ENCODE measurements at regions not wholly inside any gene's neighbourhood (a gene's known extent, or its start where the extent isn't known, plus 50 kb on each side); places are given as distances from the start of the nearest gene placed in this dataset.

- H3K36me3 ChIP-seq: no peaks in the 10 kb centered on the region
- no peaks in the 10 kb centered on the region for H3K27me3 ChIP-seq
- TF ChIP-seq, protein P1, sequence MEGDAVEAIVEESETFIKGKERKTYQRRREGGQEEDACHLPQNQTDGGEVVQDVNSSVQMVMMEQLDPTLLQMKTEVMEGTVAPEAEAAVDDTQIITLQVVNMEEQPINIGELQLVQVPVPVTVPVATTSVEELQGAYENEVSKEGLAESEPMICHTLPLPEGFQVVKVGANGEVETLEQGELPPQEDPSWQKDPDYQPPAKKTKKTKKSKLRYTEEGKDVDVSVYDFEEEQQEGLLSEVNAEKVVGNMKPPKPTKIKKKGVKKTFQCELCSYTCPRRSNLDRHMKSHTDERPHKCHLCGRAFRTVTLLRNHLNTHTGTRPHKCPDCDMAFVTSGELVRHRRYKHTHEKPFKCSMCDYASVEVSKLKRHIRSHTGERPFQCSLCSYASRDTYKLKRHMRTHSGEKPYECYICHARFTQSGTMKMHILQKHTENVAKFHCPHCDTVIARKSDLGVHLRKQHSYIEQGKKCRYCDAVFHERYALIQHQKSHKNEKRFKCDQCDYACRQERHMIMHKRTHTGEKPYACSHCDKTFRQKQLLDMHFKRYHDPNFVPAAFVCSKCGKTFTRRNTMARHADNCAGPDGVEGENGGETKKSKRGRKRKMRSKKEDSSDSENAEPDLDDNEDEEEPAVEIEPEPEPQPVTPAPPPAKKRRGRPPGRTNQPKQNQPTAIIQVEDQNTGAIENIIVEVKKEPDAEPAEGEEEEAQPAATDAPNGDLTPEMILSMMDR (IDR thresholded peaks at IDR 0.05): no peak
- H3K4me1 ChIP-seq (ENCODE audit: control insufficient read depth in 1 of 2, insufficient read depth in 1 of 2, low read depth in 1 of 2, low read length in 1 of 2): no peaks in the 10 kb centered on the region
- H3K27ac ChIP-seq: no peak overlapping the region
- no peak overlapping the region for H3K4me3 ChIP-seq (ENCODE audit: low read depth in 1 of 2, low read length in 1 of 2)
- no peaks in the 10 kb centered on the region for H3K9me3 ChIP-seq
These were observed 509.6 kb upstream of the USP15 start for GRCh38 chr12:61750604-61751003.

DNA sequence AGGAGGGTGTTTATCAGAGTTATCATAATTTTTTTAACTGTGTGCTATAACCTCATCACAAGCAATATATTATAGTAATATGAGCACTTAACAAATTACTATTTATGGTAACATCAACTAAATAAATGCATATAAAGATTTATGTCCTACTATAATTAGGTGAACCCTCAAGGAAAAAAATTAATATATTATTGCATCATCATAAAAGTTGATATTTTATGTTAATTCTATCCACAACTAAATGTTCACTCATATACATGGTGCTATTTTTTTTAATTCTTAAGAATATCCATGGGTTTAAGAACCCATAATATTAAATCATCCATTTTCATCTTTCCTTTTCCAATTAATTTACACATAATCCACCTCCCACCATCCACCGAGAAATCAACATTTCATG is 506.0 kb upstream of the USP15 start:
- H3K4me3 ChIP-seq (ENCODE audit: low read depth in 1 of 2, low read length in 1 of 2): no peak overlapping the region
- TF ChIP-seq, protein P1 (IDR thresholded peaks at IDR 0.05): no peak

GRCh38 chr12:61757831-61758505 is 502.2 kb upstream of the USP15 start:
- Histone ChIP-seq H3K4me1 (ENCODE audit: control insufficient read depth in 1 of 2, insufficient read depth in 1 of 2, low read depth in 1 of 2, low read length in 1 of 2) (no peaks in the 10 kb centered on the region), H3K27me3 (no peaks in the 10 kb centered on the region), H3K36me3 (no peaks in the 10 kb centered on the region), H3K9me3 (no peaks in the 10 kb centered on the region), H3K4me3 (ENCODE audit: low read depth in 1 of 2, low read length in 1 of 2) (no peak overlapping the region), H3K27ac (no peak overlapping the region)
- TF ChIP-seq, protein P1 (IDR thresholded peaks at IDR 0.05): no peak

More for the DNA sequence above, 506.0 kb upstream of the USP15 start:
- Histone ChIP-seq H3K27me3 (no peaks in the 10 kb centered on the region), H3K27ac (no peak overlapping the region), H3K9me3 (no peaks in the 10 kb centered on the region), H3K4me1 (ENCODE audit: control insufficient read depth in 1 of 2, insufficient read depth in 1 of 2, low read depth in 1 of 2, low read length in 1 of 2) (no peaks in the 10 kb centered on the region), H3K36me3 (no peaks in the 10 kb centered on the region)

DNA sequence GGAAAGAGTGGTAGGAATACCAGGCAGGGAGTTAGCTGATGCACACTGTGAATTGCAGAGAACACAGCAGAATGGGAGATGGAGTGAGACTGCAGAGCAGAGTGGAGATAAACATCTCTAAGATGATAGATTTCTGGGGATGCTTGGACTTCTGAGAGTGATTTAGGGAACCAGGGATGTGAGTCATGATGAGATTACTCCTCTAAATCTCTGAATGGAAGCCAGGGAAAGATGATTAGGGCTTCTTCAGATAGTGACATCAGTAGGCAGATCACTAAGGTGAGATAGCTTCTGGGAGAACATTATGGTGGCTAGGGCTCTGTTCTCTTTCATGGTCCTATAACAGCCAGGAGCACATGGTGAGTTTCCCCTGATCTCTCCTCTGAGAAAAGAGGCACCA is 501.5 kb upstream of the USP15 start:
- no peaks in the 10 kb centered on the region for H3K4me1 ChIP-seq (ENCODE audit: control insufficient read depth in 1 of 2, insufficient read depth in 1 of 2, low read depth in 1 of 2, low read length in 1 of 2)
- TF ChIP-seq, protein P1 (IDR thresholded peaks at IDR 0.05): no peak
- no peaks in the 10 kb centered on the region for H3K9me3 ChIP-seq
- H3K27ac ChIP-seq: no peak overlapping the region
- H3K27me3 ChIP-seq: no peaks in the 10 kb centered on the region
- H3K4me3 ChIP-seq (ENCODE audit: low read depth in 1 of 2, low read length in 1 of 2): no peak overlapping the region
- H3K36me3 ChIP-seq: no peaks in the 10 kb centered on the region

DNA sequence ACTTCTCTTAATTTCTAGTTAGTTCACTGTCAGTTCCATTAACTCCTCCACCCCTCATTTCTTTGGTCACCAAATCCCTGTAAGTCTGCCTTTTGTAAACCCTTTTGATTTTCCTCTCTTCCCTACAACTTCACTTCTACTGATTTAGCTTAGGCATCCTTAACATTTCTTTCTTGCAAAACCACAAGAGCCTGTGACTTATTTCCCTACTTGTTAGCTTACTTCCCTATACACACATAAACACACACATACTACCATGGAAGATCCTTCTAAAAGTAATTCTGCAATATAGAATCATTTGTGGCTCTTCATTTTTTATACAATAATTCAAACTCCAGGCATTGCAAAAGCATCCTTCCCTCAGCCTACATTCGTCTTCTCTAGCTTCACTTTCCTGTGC is 494.3 kb upstream of the USP15 start:
- no peaks in the 10 kb centered on the region for H3K9me3 ChIP-seq
- no peak overlapping the region for H3K4me3 ChIP-seq (ENCODE audit: low read depth in 1 of 2, low read length in 1 of 2)
- no peak overlapping the region for H3K27ac ChIP-seq
- TF ChIP-seq, protein P1 (IDR thresholded peaks at IDR 0.05): no peak
- no peaks in the 10 kb centered on the region for H3K27me3 ChIP-seq
- no peaks in the 10 kb centered on the region for H3K4me1 ChIP-seq (ENCODE audit: control insufficient read depth in 1 of 2, insufficient read depth in 1 of 2, low read depth in 1 of 2, low read length in 1 of 2)
- H3K36me3 ChIP-seq: no peaks in the 10 kb centered on the region

Data from neutrophil (primary cell).